Astrocyte of the spinal cord (primary cell): ENCODE measurements at regions not wholly inside any gene's neighbourhood (a gene's known extent, or its start where the extent isn't known, plus 50 kb on each side); places are given as distances from the start of the nearest gene placed in this dataset.

ENCODE experiments used
- DNase-seq: peaks from one replicate; pipeline ENCODE4 v3.0.0; 2011; ENCODE audit warnings: low read depth, low spot score
- H3K4me3 ChIP-seq: 2 replicates; pipeline ENCODE4 v1.5.1; 2011; ENCODE audit warnings: low read depth, mild to moderate bottlenecking, low read length, moderate library complexity
- CTCF ChIP-seq: IDR thresholded peaks from 2 replicates; pipeline ENCODE4 v1.5.1; 2012; ENCODE audit warnings: low read depth, mild to moderate bottlenecking, low read length, inconsistent platforms
- in situ Hi-C: cut with HindIII; loops from 2 replicates; pipeline ENCODE4 v1.10.0; 2017; ENCODE audit warnings: low sequenced_read_pairs

DNA sequence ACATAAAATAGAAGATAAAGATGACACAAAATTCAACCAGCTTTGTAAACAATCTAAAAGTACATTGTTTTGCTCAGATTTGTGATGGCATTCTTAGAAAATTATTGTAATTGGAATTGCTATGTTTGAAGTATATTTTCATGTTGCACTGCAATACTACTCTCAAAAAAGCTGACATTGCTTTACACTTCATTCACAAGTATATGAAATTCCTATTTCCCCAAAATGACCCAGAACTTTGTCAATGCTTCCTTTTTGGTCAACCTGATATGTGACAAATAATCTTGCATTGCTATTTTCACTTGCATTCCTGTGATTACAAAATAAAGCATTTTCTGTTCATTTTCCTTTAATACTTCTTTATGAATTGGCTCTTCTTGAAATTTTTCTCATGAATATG is 104.1 kb upstream of the BMP5 start:
- DNase-seq, result no peak
- no peak for TF ChIP-seq CTCF
- in situ Hi-C loops, result no loop called here
- H3K4me3 ChIP-seq, result no peak overlapping the region

- TF ChIP-seq CTCF, result no peak
- in situ Hi-C loops, result no loop called here
- DNase-seq, result no peak
These were observed 102.7 kb upstream of the BMP5 start for GRCh38 chr6:55977959-55978665.

DNA sequence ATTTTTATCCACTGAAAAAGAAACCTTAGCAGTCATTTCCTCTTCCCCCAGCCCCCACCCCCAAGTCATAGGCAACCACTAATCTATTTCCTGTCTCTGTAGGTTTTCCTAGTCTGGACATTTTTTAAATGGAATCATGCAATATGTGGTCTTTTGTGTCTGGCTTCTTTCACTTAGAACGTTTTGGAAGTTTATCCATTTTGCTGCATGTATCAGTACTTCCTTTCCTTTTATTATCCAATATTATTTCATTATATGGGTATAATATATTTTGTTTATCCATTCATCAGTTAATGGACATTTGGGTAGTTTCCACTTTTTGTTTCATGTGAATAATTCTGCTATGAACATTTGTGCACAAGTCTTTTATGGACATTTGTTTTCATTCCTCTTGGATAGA is 99.3 kb upstream of the BMP5 start:
- in situ Hi-C loops, result no loop called here
- H3K4me3 ChIP-seq, result no peak overlapping the region
- no peak for TF ChIP-seq CTCF
- no peak for DNase-seq

More at GRCh38 chr6:55977959-55978665, 102.7 kb upstream of the BMP5 start:
- H3K4me3 ChIP-seq, result no peak overlapping the region

DNA sequence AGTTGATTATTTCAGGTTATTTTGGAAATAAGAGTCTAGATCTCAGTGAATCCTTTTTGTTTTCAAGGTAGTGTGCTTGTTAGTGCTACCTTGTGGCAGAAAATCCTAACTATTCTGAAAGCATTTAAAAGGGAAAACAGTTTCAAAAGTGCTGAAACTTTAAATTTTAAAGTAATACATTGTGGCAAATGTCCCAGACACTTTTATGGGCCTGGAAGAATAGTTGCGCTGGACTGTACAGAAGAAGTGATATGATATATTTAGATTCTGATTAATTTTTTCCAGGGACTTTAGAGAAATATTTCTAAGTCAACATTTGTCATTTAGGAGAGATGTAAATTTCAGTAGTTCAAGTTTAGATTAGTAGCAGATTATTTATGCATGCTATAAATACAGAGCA is 96.7 kb upstream of the BMP5 start:
- in situ Hi-C loops, result no loop called here
- no peak for TF ChIP-seq CTCF
- no peak overlapping the region for H3K4me3 ChIP-seq
- DNase-seq, result no peak

GRCh38 chr6:55969526-55969925 is 94.1 kb upstream of the BMP5 start:
- in situ Hi-C loops, result no loop called here
- no peak overlapping the region for H3K4me3 ChIP-seq
- DNase-seq, result no peak
- no peak for TF ChIP-seq CTCF

GRCh38 chr6:55968926-55969325 is 93.5 kb upstream of the BMP5 start:
- in situ Hi-C loops, result no loop called here
- no peak overlapping the region for H3K4me3 ChIP-seq
- TF ChIP-seq CTCF, result no peak
- no peak for DNase-seq
